ENCODE measurements at regions not wholly inside any gene's neighbourhood (a gene's known extent, or its start where the extent isn't known, plus 50 kb on each side); places are given as distances from the start of the nearest gene placed in this dataset.

DNA sequence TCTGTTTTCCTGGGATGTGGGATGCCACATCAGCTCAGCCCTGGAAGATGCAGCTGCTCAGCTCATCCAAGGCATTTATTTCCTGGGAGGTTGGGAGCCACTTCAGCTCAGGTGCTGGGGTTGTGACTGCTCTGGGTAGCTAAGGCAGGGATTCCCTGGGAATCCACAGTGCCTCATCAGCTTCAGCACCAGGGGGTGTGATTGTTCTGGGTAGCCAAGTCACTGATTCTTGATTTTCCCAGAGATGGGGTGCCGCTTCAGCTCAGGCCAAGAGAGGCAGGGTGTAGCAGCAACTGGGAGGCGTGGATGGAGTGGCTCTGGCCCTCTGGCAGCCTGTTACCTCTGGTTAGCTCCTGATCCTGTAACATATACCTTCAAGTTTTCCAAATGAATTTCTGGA lies 81.3 kb upstream of the PRMT8 start:
- DNase-seq (ENCODE audit: insufficient read length, low spot score) (no peak), FAIRE-seq (no peak)
- TF ChIP-seq, protein P1, sequence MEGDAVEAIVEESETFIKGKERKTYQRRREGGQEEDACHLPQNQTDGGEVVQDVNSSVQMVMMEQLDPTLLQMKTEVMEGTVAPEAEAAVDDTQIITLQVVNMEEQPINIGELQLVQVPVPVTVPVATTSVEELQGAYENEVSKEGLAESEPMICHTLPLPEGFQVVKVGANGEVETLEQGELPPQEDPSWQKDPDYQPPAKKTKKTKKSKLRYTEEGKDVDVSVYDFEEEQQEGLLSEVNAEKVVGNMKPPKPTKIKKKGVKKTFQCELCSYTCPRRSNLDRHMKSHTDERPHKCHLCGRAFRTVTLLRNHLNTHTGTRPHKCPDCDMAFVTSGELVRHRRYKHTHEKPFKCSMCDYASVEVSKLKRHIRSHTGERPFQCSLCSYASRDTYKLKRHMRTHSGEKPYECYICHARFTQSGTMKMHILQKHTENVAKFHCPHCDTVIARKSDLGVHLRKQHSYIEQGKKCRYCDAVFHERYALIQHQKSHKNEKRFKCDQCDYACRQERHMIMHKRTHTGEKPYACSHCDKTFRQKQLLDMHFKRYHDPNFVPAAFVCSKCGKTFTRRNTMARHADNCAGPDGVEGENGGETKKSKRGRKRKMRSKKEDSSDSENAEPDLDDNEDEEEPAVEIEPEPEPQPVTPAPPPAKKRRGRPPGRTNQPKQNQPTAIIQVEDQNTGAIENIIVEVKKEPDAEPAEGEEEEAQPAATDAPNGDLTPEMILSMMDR (IDR thresholded peaks at IDR 0.05; ENCODE audit: insufficient read depth, missing control alignments): no peak

DNA sequence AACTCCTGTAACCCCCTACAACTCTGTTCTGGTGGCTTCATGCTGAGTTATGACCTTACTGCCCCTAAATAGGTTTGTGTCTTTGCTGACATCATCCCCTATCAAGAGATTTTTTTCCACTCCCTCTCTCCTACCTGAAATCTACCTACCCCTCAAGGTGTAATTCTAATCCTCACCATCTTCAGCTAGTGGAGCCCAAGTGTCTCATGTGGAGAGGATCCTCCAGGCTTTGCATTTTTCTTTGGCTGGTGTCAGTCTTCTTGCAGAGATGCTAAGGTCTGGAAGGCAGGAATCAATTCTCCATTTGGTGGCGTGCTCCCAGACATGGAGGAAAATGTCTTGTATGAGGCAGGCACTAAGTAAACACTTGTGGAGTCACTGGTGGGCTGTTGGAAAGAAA lies 74.8 kb upstream of the PRMT8 start:
- no peak for DNase-seq (ENCODE audit: insufficient read length, low spot score)
- TF ChIP-seq, protein P1 (IDR thresholded peaks at IDR 0.05; ENCODE audit: insufficient read depth, missing control alignments): no peak
- FAIRE-seq: no peak

DNA sequence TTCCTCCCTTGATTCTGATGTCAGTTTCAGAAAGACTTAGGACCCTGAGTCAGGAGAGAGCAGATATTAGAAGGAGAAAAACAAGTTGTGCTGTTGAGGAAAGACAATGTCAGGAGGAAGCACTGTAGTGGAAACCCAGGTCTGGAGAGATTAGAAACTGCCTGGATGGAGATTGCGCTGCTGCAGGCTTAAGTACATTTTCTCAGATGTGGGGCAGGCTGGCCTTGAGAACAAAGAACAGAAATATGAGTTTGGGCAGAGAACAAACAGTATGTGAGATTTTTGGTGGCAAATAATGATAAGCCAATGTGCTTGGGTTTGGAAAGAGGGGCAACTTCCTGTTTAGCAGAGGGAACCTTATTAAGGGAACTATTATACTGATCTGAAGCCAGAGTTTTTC lies 74.3 kb upstream of the PRMT8 start:
- FAIRE-seq: no peak
- TF ChIP-seq, protein P1 (IDR thresholded peaks at IDR 0.05; ENCODE audit: insufficient read depth, missing control alignments): no peak
- DNase-seq (ENCODE audit: insufficient read length, low spot score): no peak

DNA sequence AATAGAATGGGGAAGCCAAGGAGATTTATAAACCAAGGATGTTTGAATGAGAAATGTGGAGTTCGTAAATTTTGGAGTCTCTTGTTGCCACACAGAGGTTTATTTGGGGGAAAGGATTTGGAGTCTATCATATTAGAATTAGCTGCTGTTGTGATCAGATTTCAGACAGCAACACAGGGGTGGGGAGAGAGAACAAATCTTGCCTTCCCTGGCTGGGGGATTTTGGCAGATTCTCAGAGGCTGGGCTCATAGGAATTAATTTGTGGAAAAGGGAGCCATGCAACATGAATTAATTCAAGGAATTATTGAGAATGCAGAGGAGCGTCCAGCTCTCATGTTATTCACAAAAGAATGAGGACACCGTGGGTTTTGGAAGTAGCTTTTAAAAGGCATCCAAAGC lies 73.9 kb upstream of the PRMT8 start:
- TF ChIP-seq, protein P1 (IDR thresholded peaks at IDR 0.05; ENCODE audit: insufficient read depth, missing control alignments): no peak

DNA sequence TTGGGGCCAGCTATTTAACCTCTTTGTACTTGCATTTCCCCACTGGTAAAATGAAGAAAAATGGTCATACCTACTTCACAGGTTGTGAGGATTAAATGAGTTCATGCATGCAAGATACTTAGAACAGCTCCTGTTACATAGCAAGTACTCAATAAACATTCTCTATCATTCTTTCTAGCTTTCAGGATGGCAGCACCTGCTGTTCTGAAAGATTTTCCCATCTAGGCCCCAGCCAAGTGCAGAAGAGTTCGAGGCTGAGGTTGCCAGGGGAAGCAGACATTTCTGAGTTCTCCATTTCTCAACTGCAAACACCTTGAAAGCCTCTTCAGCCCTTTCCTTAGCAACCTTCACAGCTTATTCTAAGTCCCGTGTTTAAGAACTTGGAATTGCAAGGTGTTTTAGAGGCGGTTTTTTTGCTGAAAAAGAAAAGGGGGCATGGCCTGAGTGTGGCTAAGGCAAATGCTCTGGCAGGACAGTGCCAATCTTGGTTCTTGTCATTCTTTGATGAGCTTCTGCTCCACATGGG lies 73.0 kb upstream of the PRMT8 start:
- FAIRE-seq: no peak
- TF ChIP-seq, protein P1 (IDR thresholded peaks at IDR 0.05; ENCODE audit: insufficient read depth, missing control alignments): no peak
- DNase-seq (ENCODE audit: insufficient read length, low spot score): no peak

More for the DNA sequence above, 73.9 kb upstream of the PRMT8 start:
- DNase-seq (ENCODE audit: insufficient read length, low spot score) (no peak), FAIRE-seq (no peak)

DNA sequence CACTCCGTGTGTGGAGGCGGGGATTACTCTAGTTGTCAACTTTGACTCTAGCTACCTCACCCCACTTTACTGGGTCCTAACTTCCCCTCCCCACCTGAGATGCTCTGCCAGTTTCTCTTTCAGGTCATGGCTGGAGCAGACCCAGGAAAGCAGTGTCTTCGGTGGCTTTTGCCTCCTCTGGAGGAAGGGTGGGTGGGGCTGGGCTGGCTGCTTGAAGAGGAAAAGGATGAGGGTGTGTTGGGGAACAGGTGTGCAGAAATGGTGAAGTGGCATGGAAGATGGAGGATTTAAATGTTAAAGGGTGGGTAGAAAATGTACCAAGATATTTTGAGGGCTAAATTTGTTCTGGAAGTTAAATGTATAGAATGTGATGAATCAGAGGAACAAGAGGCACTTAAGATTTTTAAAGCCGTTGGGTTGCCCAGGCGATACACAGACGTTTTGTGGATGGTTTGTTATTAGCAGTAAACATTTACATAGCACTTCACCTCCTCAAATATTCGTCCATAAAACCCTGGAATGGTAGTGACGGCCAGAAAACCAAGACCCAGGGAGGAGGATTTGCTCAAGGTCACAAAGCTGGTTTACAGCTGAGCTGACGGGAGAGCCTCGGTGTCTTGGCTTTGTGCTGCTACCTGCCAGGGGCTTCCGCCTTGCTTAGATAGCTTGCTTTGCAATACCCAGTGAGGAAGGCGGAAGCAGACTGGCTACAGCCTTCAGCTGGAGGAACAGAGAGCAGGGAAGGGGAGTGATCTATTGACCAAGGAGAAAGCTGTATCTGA lies 72.2 kb upstream of the PRMT8 start:
- TF ChIP-seq, protein P1 (IDR thresholded peaks at IDR 0.05; ENCODE audit: insufficient read depth, missing control alignments): no peak
- DNase-seq (ENCODE audit: insufficient read length, low spot score) (no peak), FAIRE-seq (no peak)

DNA sequence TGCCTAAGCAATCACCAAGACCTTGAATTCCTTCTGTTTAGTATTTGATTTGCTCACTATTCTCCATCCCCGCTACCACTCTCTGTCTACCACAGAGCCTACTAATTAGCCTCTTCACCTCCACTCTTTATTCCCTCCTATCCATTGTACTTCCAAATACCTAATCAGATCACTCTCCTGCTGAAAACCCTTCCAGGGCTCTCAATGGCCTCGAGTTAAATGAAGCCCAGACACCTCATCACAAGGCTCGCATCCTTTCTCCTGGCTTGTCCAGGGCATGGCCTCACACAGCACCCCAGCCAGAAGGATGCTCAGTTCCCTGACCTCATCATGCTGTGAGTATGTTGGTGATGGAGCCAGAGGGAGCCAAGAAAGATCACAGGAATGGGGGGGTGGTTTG lies 71.4 kb upstream of the PRMT8 start:
- FAIRE-seq: no peak
- TF ChIP-seq, protein P1 (IDR thresholded peaks at IDR 0.05; ENCODE audit: insufficient read depth, missing control alignments): no peak
- DNase-seq (ENCODE audit: insufficient read length, low spot score): no peak

Measured in D721Med (cell line).